ENCODE measurements at regions not wholly inside any gene's neighbourhood (a gene's known extent, or its start where the extent isn't known, plus 50 kb on each side); places are given as distances from the start of the nearest gene placed in this dataset.

- Histone ChIP-seq H4K8ac (ENCODE audit: extremely low read depth, insufficient read depth, low read length) (no peak overlapping the region), H3K9ac (replicated peaks in 1 of 4; ENCODE audit: extremely low read depth in 1 of 4, low read depth in 3 of 4, low read length in 3 of 4) (no peak overlapping the region), H2BK12ac (ENCODE audit: low read depth, low read length) (no peak overlapping the region), H3K79me1 (ENCODE audit: low read depth, low read length) (no peaks in the 10 kb centered on the region), H2AFZ (ENCODE audit: low read length) (no peak overlapping the region), H4K5ac (ENCODE audit: insufficient read length, low read depth, low read length) (no peak overlapping the region), H2BK5ac (ENCODE audit: low read depth, low read length) (no peak overlapping the region), H3K18ac (ENCODE audit: extremely low read depth, low read length) (no peak overlapping the region), H2AK5ac (ENCODE audit: low read depth, low read length) (no peak overlapping the region), H3K9me3 (ENCODE audit: insufficient read depth in 2 of 2, low read depth in 1 of 2, low read length in 1 of 2) (no peaks in the 10 kb centered on the region), H2BK20ac (ENCODE audit: low read length) (no peak overlapping the region), H3K36me3 (ENCODE audit: control insufficient read depth in 2 of 4, insufficient read depth in 4 of 4, low read length in 3 of 4) (no peaks in the 10 kb centered on the region), H3K4me2 (ENCODE audit: insufficient read depth in 1 of 2, low read depth in 2 of 2, low read length in 2 of 2) (no peak overlapping the region), H3K4me1 (replicated peaks in 1 of 4; ENCODE audit: control insufficient read depth in 3 of 4, insufficient read depth in 4 of 4, low read length in 3 of 4) (no peaks in the 10 kb centered on the region), H4K91ac (replicated peaks; ENCODE audit: insufficient read length, low read length) (no peak overlapping the region), H3K27ac (ENCODE audit: low read depth, low read length) (no peak overlapping the region), H3K23ac (ENCODE audit: insufficient read length) (no peak overlapping the region), H3K4ac (replicated peaks; ENCODE audit: insufficient read length, low read depth, low read length) (no peak overlapping the region), H3K79me2 (ENCODE audit: control insufficient read depth in 1 of 2, insufficient read depth in 2 of 2, low read length in 2 of 2) (no peaks in the 10 kb centered on the region), H3K56ac (replicated peaks; ENCODE audit: insufficient read length, low read depth, low read length) (no peak overlapping the region), H3K23me2 (ENCODE audit: low read depth, low read length) (no peaks in the 10 kb centered on the region), H2BK15ac (ENCODE audit: low read length) (no peak overlapping the region), H4K20me1 (replicated peaks in 1 of 2; ENCODE audit: control insufficient read depth in 1 of 2, insufficient read depth in 2 of 2, low read length in 2 of 2) (no peaks in the 10 kb centered on the region), H2BK120ac (replicated peaks; ENCODE audit: low read depth, low read length) (no peak overlapping the region), H3K27me3 (replicated peaks in 1 of 4; ENCODE audit: control insufficient read depth in 3 of 4, extremely low read depth in 1 of 4, insufficient read depth in 3 of 4, low read length in 3 of 4) (no peaks in the 10 kb centered on the region), H3K4me3 (ENCODE audit: extremely low read depth in 1 of 4, insufficient read depth in 2 of 4, low read depth in 3 of 4, low read length in 4 of 4) (no peak overlapping the region), H3K14ac (ENCODE audit: insufficient read length) (no peak overlapping the region)
- CTCF ChIA-PET (ENCODE audit: partially characterized antibody): no interaction called here
- TF ChIP-seq RBBP5 (IDR thresholded peaks at IDR 0.05; ENCODE audit: borderline replicate concordance, low read depth, low read length): no peak
- POLR2A ChIA-PET (ENCODE audit: partially characterized antibody): no interaction called here
- FAIRE-seq (no peak), DNase-seq (ENCODE audit: low read depth in 1 of 2, low spot score in 2 of 2) (no peak)
- 100% methylated on average over 2 of the region's 2 CpGs; no CpG with 5 or more reads in 1 of the 2 experiments for WGBS, 2 experiments (ENCODE audit: extremely low coverage in 1 of 2, insufficient coverage in 1 of 2, insufficient read length in 1 of 2, insufficient replicate concordance in 2 of 2, low coverage in 1 of 2, low lambda C conversion rate in 2 of 2, missing lambda C conversion rate in 1 of 2)
Observed at GRCh38 chr2:193774166-193774565, 1579.4 kb upstream of the TMEFF2 start.
